Neural progenitor cell (in vitro differentiated cells): ENCODE measurements at regions not wholly inside any gene's neighbourhood (a gene's known extent, or its start where the extent isn't known, plus 50 kb on each side); places are given as distances from the start of the nearest gene placed in this dataset.

ENCODE experiments used
- DNase-seq: peaks from one replicate; pipeline ENCODE4 v3.0.0-alpha.2; 2016; ENCODE audit warnings: low spot score
- H2AFZ ChIP-seq: fragments of 200-600 bp; sonication (generic); replicated peaks from 2 replicates; pipeline ENCODE4 v1.6.1; 2016; ENCODE audit warnings: antibody characterized with exemption
- H3F3A ChIP-seq: fragments of 200-600 bp; sonication (generic); 2 replicates; pipeline ENCODE4 v1.6.1; 2016; ENCODE audit warnings: antibody characterized with exemption, low read depth
- H3K27ac ChIP-seq: fragments of 200-600 bp; sonication (generic); 2 replicates; pipeline ENCODE4 v1.5.1; 2016; ENCODE audit warnings: mild to moderate bottlenecking
- H3K27me3 ChIP-seq: fragments of 200-600 bp; sonication (generic); 2 replicates; pipeline ENCODE4 v1.6.1; 2016; ENCODE audit warnings: mild to moderate bottlenecking, moderate library complexity
- H3K36me3 ChIP-seq: fragments of 200-600 bp; sonication (generic); 2 replicates; pipeline ENCODE4 v1.5.1; 2016
- H3K4me1 ChIP-seq: fragments of 200-600 bp; sonication (generic); 2 replicates; pipeline ENCODE4 v1.6.1; 2016; ENCODE audit warnings: mixed run types
- H3K4me2 ChIP-seq: fragments of 200-600 bp; sonication (generic); 2 replicates; pipeline ENCODE4 v1.6.1; 2016
- H3K4me3 ChIP-seq: fragments of 200-600 bp; sonication (generic); 2 replicates; pipeline ENCODE4 v1.5.1; 2016
- H3K79me2 ChIP-seq: fragments of 200-600 bp; sonication (generic); 2 replicates; pipeline ENCODE4 v1.6.1; 2016; ENCODE audit warnings: low read depth
- H3K9ac ChIP-seq: fragments of 200-600 bp; sonication (generic); 2 replicates; pipeline ENCODE4 v1.6.1; 2016
- H3K9me3 ChIP-seq: fragments of 200-600 bp; sonication (generic); 2 replicates; pipeline ENCODE4 v1.5.1; 2016; ENCODE audit warnings: low read depth
- H4K20me1 ChIP-seq: fragments of 200-600 bp; sonication (generic); 2 replicates; pipeline ENCODE4 v1.6.1; 2016; ENCODE audit warnings: low read depth
- H3K27ac Mint-ChIP-seq: 3 replicates; pipeline ENCODE4 v1.8.0; 2021; ENCODE audit warnings: mixed read lengths
- H3K27me3 Mint-ChIP-seq: 2 replicates; pipeline ENCODE4 v1.8.0; 2022; ENCODE audit warnings: low read depth, mild to moderate bottlenecking, inconsistent platforms, moderate library complexity, mixed read lengths; ENCODE audit not compliant: insufficient read depth
- H3K36me3 Mint-ChIP-seq: 3 replicates; pipeline ENCODE4 v1.8.0; 2021; ENCODE audit warnings: mixed read lengths
- H3K4me1 Mint-ChIP-seq: 3 replicates; pipeline ENCODE4 v1.8.0; 2021; ENCODE audit warnings: mixed read lengths
- H3K4me3 Mint-ChIP-seq: 3 replicates; pipeline ENCODE4 v1.8.0; 2021; ENCODE audit warnings: mild to moderate bottlenecking, moderate library complexity, mixed read lengths
- H3K9me3 Mint-ChIP-seq: 3 replicates; pipeline ENCODE4 v1.8.0; 2020; ENCODE audit warnings: mixed read lengths
- EZH2 ChIP-seq: fragments of 200-600 bp; sonication (generic); IDR thresholded peaks from 2 replicates; pipeline ENCODE4 v1.6.1; 2017; ENCODE audit warnings: antibody characterized with exemption, mild to moderate bottlenecking, moderate library complexity
- EZH2phosphoT487 ChIP-seq: fragments of 200-600 bp; sonication (generic); IDR thresholded peaks from 2 replicates; pipeline ENCODE4 v1.6.1; 2017; ENCODE audit warnings: antibody characterized with exemption
- TF ChIP-seq, protein P1 (sequence below): fragments of 200-600 bp; sonication (generic); IDR thresholded peaks from 2 replicates; pipeline ENCODE4 v1.5.1; 2017; ENCODE audit warnings: antibody characterized with exemption, mild to moderate bottlenecking

GRCh38 chr10:20986049-20986448 lies 88.9 kb upstream of the NEBL start:
- no peak overlapping the region for H3K9ac ChIP-seq
- peaks cover 6% of the 10 kb centered on the region for H3K79me2 ChIP-seq
- Mint-ChIP-seq H3K9me3 (peaks cover 11% of the 10 kb centered on the region), H3K27me3 (peaks cover 2% of the 10 kb centered on the region), H3K36me3 (peaks cover 9% of the 10 kb centered on the region), H3K4me1 (peaks cover 35% of the 10 kb centered on the region), H3K27ac (no peak overlapping the region), H3K4me3 (no peak overlapping the region)
- H3K27ac ChIP-seq, result no peak overlapping the region
- H4K20me1 ChIP-seq, result no peaks in the 10 kb centered on the region
- H3K4me2 ChIP-seq, result no peak overlapping the region
- TF ChIP-seq, protein P1, sequence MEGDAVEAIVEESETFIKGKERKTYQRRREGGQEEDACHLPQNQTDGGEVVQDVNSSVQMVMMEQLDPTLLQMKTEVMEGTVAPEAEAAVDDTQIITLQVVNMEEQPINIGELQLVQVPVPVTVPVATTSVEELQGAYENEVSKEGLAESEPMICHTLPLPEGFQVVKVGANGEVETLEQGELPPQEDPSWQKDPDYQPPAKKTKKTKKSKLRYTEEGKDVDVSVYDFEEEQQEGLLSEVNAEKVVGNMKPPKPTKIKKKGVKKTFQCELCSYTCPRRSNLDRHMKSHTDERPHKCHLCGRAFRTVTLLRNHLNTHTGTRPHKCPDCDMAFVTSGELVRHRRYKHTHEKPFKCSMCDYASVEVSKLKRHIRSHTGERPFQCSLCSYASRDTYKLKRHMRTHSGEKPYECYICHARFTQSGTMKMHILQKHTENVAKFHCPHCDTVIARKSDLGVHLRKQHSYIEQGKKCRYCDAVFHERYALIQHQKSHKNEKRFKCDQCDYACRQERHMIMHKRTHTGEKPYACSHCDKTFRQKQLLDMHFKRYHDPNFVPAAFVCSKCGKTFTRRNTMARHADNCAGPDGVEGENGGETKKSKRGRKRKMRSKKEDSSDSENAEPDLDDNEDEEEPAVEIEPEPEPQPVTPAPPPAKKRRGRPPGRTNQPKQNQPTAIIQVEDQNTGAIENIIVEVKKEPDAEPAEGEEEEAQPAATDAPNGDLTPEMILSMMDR, result no peak
- TF ChIP-seq EZH2phosphoT487, result no peak
- TF ChIP-seq EZH2, result no peak
- H3K27me3 ChIP-seq, result no peaks in the 10 kb centered on the region
- peaks cover 11% of the 10 kb centered on the region for H3F3A ChIP-seq
- H3K4me1 ChIP-seq, result peaks cover 16% of the 10 kb centered on the region
- H2AFZ ChIP-seq, result no peak overlapping the region
- no peaks in the 10 kb centered on the region for H3K9me3 ChIP-seq
- H3K36me3 ChIP-seq, result no peaks in the 10 kb centered on the region
- no peak overlapping the region for H3K4me3 ChIP-seq
- no peak for DNase-seq

- Mint-ChIP-seq H3K9me3 (peaks cover 11% of the 10 kb centered on the region), H3K36me3 (peaks cover 9% of the 10 kb centered on the region), H3K27ac (peak overlapping the region; percentile 53), H3K4me3 (no peak overlapping the region), H3K4me1 (peaks cover 29% of the 10 kb centered on the region), H3K27me3 (peaks cover 2% of the 10 kb centered on the region)
- no peaks in the 10 kb centered on the region for H3K36me3 ChIP-seq
- no peaks in the 10 kb centered on the region for H3K27me3 ChIP-seq
- no peak overlapping the region for H3K4me3 ChIP-seq
- H3K79me2 ChIP-seq, result peaks cover 7% of the 10 kb centered on the region
- DNase-seq, result peak; percentile 14
- no peak overlapping the region for H3K9ac ChIP-seq
- H2AFZ ChIP-seq, result no peak overlapping the region
- H3K4me2 ChIP-seq, result no peak overlapping the region
- TF ChIP-seq, protein P1, result no peak
- TF ChIP-seq EZH2phosphoT487 (no peak), EZH2 (no peak)
- no peaks in the 10 kb centered on the region for H4K20me1 ChIP-seq
- H3K27ac ChIP-seq, result no peak overlapping the region
- no peaks in the 10 kb centered on the region for H3F3A ChIP-seq
- H3K9me3 ChIP-seq, result no peaks in the 10 kb centered on the region
- peaks cover 7% of the 10 kb centered on the region for H3K4me1 ChIP-seq
These were observed 87.6 kb upstream of the NEBL start for GRCh38 chr10:20984662-20985061.

DNA sequence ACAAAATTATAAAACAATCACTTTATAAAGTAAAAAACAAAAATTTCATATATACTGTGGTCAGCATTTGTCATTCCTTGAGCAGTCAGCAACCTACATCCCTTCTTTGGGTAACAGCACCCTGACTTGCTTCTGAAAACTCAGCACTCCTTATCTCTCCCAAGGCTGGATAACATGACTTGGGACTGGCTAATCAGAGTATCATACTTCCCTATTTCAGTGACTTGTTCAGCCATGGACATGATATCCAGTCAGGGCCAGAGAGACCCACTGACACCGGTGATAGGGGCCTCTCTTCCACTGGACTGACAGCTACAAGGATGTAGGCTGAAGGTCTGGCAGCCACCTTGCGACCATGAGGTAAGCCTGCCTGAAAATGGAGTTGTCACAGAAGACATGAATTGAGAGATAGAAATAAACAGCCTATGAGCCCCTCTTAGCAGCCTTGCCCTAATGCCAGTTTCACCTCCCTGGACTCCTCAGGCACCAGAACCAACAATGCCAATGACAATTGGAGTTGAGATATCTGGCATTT lies 84.4 kb upstream of the NEBL start:
- Histone ChIP-seq H3F3A (peaks cover 23% of the 10 kb centered on the region), H3K27me3 (no peaks in the 10 kb centered on the region), H3K9me3 (no peaks in the 10 kb centered on the region), H2AFZ (no peak overlapping the region), H3K36me3 (no peaks in the 10 kb centered on the region), H3K9ac (no peak overlapping the region), H3K4me1 (peaks cover 26% of the 10 kb centered on the region), H3K4me2 (no peak overlapping the region), H3K27ac (no peak overlapping the region), H3K4me3 (no peak overlapping the region), H4K20me1 (peaks cover 5% of the 10 kb centered on the region), H3K79me2 (peaks cover 12% of the 10 kb centered on the region)
- no peak overlapping the region for H3K27ac Mint-ChIP-seq
- peaks cover 4% of the 10 kb centered on the region for H3K36me3 Mint-ChIP-seq
- H3K9me3 Mint-ChIP-seq, result no peaks in the 10 kb centered on the region
- TF ChIP-seq EZH2phosphoT487, result no peak
- TF ChIP-seq, protein P1, result no peak
- TF ChIP-seq EZH2, result no peak
- no peak overlapping the region for H3K4me3 Mint-ChIP-seq
- peaks cover 2% of the 10 kb centered on the region for H3K27me3 Mint-ChIP-seq
- peaks cover 39% of the 10 kb centered on the region for H3K4me1 Mint-ChIP-seq
- DNase-seq, result no peak
